Glutamatergic neuron (in vitro differentiated cells): ENCODE measurements at regions not wholly inside any gene's neighbourhood (a gene's known extent, or its start where the extent isn't known, plus 50 kb on each side); places are given as distances from the start of the nearest gene placed in this dataset.

Experiments used
- DNase-seq: peaks from one replicate; pipeline ENCODE4 v3.0.0; 2022
- H3K27ac Mint-ChIP-seq: one replicate; pipeline ENCODE4 v1.8.0; 2020; ENCODE audit warnings: mild to moderate bottlenecking, mixed read lengths, inconsistent platforms; ENCODE audit not compliant: unreplicated experiment
- H3K27me3 Mint-ChIP-seq: one replicate; pipeline ENCODE4 v1.8.0; 2020; ENCODE audit warnings: mild to moderate bottlenecking, moderate library complexity, mixed read lengths, inconsistent platforms; ENCODE audit not compliant: unreplicated experiment
- H3K36me3 Mint-ChIP-seq: one replicate; pipeline ENCODE4 v1.8.0; 2020; ENCODE audit warnings: mild to moderate bottlenecking, mixed read lengths, inconsistent platforms; ENCODE audit not compliant: unreplicated experiment
- H3K4me1 Mint-ChIP-seq: one replicate; pipeline ENCODE4 v1.8.0; 2020; ENCODE audit warnings: mild to moderate bottlenecking, low read depth, mixed read lengths, inconsistent platforms; ENCODE audit not compliant: unreplicated experiment
- H3K4me3 Mint-ChIP-seq: one replicate; pipeline ENCODE4 v1.8.0; 2020; ENCODE audit warnings: mild to moderate bottlenecking, mixed read lengths, inconsistent platforms; ENCODE audit not compliant: unreplicated experiment
- H3K9me3 Mint-ChIP-seq: one replicate; pipeline ENCODE4 v1.8.0; 2020; ENCODE audit warnings: mild to moderate bottlenecking, moderate library complexity, mixed read lengths, inconsistent platforms; ENCODE audit not compliant: unreplicated experiment
- TF ChIP-seq, protein P1 (sequence below): fragments of 200-600 bp; sonication (generic); IDR thresholded peaks from one replicate; pipeline ENCODE4 v1.5.0; 2021; ENCODE audit not compliant: partially characterized antibody, unreplicated experiment

DNA sequence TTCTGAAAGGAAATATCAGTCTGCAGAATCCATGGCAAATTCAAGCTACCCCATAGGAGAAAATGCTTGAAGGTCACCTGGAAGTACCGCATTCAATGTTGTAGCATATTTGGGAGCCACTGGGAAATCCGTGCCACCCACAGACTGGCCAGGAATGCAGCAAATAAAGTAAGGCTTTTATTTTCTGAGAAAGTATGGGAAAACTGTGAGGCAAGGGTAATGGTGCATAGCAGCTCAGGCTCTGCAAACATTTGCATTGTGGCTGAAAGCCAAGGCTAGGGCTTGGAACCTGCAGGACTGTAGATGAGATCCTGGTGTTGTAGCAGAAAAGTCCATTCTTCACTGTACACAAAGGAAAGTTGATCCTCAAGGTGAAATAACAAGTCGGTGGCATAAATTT, 450.9 kb upstream of the NR3C2 start:
- peaks cover 2% of the 10 kb centered on the region for H3K9me3 Mint-ChIP-seq
- peaks cover 2% of the 10 kb centered on the region for H3K36me3 Mint-ChIP-seq
- no peak for DNase-seq
- H3K4me1 Mint-ChIP-seq, result no peaks in the 10 kb centered on the region
- TF ChIP-seq, protein P1, sequence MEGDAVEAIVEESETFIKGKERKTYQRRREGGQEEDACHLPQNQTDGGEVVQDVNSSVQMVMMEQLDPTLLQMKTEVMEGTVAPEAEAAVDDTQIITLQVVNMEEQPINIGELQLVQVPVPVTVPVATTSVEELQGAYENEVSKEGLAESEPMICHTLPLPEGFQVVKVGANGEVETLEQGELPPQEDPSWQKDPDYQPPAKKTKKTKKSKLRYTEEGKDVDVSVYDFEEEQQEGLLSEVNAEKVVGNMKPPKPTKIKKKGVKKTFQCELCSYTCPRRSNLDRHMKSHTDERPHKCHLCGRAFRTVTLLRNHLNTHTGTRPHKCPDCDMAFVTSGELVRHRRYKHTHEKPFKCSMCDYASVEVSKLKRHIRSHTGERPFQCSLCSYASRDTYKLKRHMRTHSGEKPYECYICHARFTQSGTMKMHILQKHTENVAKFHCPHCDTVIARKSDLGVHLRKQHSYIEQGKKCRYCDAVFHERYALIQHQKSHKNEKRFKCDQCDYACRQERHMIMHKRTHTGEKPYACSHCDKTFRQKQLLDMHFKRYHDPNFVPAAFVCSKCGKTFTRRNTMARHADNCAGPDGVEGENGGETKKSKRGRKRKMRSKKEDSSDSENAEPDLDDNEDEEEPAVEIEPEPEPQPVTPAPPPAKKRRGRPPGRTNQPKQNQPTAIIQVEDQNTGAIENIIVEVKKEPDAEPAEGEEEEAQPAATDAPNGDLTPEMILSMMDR, result no peak
- no peaks in the 10 kb centered on the region for H3K27me3 Mint-ChIP-seq
- H3K4me3 Mint-ChIP-seq, result no peak overlapping the region
- no peak overlapping the region for H3K27ac Mint-ChIP-seq

- TF ChIP-seq, protein P1, result no peak
- no peak for DNase-seq
- Mint-ChIP-seq H3K4me1 (no peaks in the 10 kb centered on the region), H3K27ac (no peak overlapping the region), H3K9me3 (no peaks in the 10 kb centered on the region), H3K4me3 (no peak overlapping the region), H3K27me3 (peaks cover 2% of the 10 kb centered on the region), H3K36me3 (no peaks in the 10 kb centered on the region)
Measured at GRCh38 chr4:148883891-148884290, 441.7 kb upstream of the NR3C2 start.

- H3K27me3 Mint-ChIP-seq, result peaks cover 2% of the 10 kb centered on the region
- H3K27ac Mint-ChIP-seq, result no peak overlapping the region
- no peaks in the 10 kb centered on the region for H3K36me3 Mint-ChIP-seq
- no peak for DNase-seq
- H3K9me3 Mint-ChIP-seq, result no peaks in the 10 kb centered on the region
- TF ChIP-seq, protein P1, result no peak
- no peaks in the 10 kb centered on the region for H3K4me1 Mint-ChIP-seq
- H3K4me3 Mint-ChIP-seq, result no peak overlapping the region
Measured at GRCh38 chr4:148883435-148883834, 441.2 kb upstream of the NR3C2 start.

DNA sequence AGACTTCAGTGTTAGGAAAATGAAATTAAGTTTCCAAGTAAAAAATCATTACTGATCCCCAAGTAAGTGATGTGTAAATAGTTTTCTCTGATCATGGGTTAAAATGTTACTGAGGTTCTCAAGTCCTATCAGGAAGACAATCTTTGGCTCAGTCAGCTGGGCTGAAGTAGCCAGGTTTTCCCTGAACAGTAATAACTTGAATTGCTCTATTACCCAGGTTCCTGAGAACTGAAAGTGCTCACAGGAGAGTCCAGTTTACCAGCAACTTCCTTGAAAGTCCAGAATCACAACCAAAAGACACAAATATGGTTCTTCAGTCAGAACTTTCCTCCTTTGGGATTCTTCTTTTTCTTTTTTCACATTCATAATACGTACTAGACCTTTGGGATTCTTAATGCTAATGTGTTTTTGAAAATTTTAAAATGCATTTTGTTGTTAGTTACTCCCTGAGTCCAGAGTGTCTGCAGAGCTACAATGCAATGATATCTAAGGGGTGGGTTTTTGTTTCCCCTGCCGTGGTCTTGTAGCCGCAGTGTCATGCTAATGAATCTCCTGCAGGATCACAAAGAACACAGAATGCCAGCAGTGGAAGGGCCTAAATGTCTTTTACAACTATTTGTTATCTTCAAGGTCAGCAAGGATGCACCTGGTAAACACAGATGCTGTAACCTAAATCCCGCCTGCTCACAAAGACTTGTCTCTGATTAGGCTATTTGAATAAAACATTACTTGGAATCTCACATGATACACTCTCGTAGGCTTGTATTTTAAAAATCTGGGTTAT, 439.8 kb upstream of the NR3C2 start:
- no peaks in the 10 kb centered on the region for H3K4me1 Mint-ChIP-seq
- no peak overlapping the region for H3K27ac Mint-ChIP-seq
- TF ChIP-seq, protein P1, result no peak
- no peak for DNase-seq
- no peak overlapping the region for H3K4me3 Mint-ChIP-seq
- no peaks in the 10 kb centered on the region for H3K9me3 Mint-ChIP-seq
- no peaks in the 10 kb centered on the region for H3K27me3 Mint-ChIP-seq
- no peaks in the 10 kb centered on the region for H3K36me3 Mint-ChIP-seq

- no peaks in the 10 kb centered on the region for H3K27me3 Mint-ChIP-seq
- H3K4me1 Mint-ChIP-seq, result no peaks in the 10 kb centered on the region
- no peaks in the 10 kb centered on the region for H3K36me3 Mint-ChIP-seq
- no peaks in the 10 kb centered on the region for H3K9me3 Mint-ChIP-seq
- no peak for DNase-seq
- TF ChIP-seq, protein P1, result no peak
- H3K4me3 Mint-ChIP-seq, result no peak overlapping the region
- no peak overlapping the region for H3K27ac Mint-ChIP-seq
Measured at GRCh38 chr4:148874331-148874730, 432.1 kb upstream of the NR3C2 start.
